Uterus (tissue), 2 donors: ENCODE measurements at regions not wholly inside any gene's neighbourhood (a gene's known extent, or its start where the extent isn't known, plus 50 kb on each side); places are given as distances from the start of the nearest gene placed in this dataset.

Experiments used
- CTCF ChIP-seq, 4 experiments: fragments of 200-600 bp in 2 of 4; fragments of 450-650 bp in 2 of 4; sonication (generic) in 2 of 4; IDR thresholded peaks; one replicate each; pipeline ENCODE4 v1.5.1; 2016 to 2019; ENCODE audit warnings: antibody characterized with exemption in 4 of 4, mild to moderate bottlenecking in 2 of 4, moderate library complexity in 1 of 4
- POLR2A ChIP-seq, 2 donors: fragments of 450-650 bp; IDR thresholded peaks; one replicate each; pipeline ENCODE4 v1.6.1; 2016; ENCODE audit warnings: antibody characterized with exemption in 2 of 2, mild to moderate bottlenecking in 1 of 2, moderate library complexity in 1 of 2

GRCh38 chr14:61941421-61942150 lies 179.4 kb downstream of the SNAPC1 start:
- TF ChIP-seq POLR2A (IDR thresholded peaks at IDR 0.05), result no peak
- TF ChIP-seq CTCF (IDR thresholded peaks at IDR 0.05), result no peak
